ENCODE measurements at regions not wholly inside any gene's neighbourhood (a gene's known extent, or its start where the extent isn't known, plus 50 kb on each side); places are given as distances from the start of the nearest gene placed in this dataset.
"Not testable (repeated sequence)": the region's sequence is repeated elsewhere in the genome, so short reads cannot be mapped to it uniquely, and the experiment has no call there.

GRCh38 chr6:85049282-85049681 is 284.9 kb upstream of the TBX18 start (continued):
- TF ChIP-seq USF2 (CRISPR knock-in tag; IDR thresholded peaks at IDR 0.05): no peak

GRCh38 chr6:85047818-85048217 is 283.4 kb upstream of the TBX18 start:
- 0 out of 2 replicates have a peak, but pooled peaks cover 4% of the 10 kb centered on the region for H3K9me3 Mint-ChIP-seq
- ATAC-seq (no peak), DNase-seq (ENCODE audit: low spot score) (no peak)
- H3K27ac Mint-ChIP-seq: no peak overlapping the region
- TF ChIP-seq ZNF425 (CRISPR knock-in tag; conservative IDR thresholded peaks at IDR 0.05) (no peak), ARID4B (CRISPR knock-in tag; IDR thresholded peaks at IDR 0.05; ENCODE audit: borderline replicate concordance) (no peak), TEAD4 (CRISPR knock-in tag; IDR thresholded peaks at IDR 0.05) (no peak), ZNF121 (CRISPR knock-in tag; IDR thresholded peaks at IDR 0.05) (no peak), MLX (CRISPR knock-in tag; IDR thresholded peaks at IDR 0.05) (no peak), PRRX2 (CRISPR knock-in tag; IDR thresholded peaks at IDR 0.05) (no peak), ZNF532 (CRISPR knock-in tag; IDR thresholded peaks at IDR 0.05; ENCODE audit: borderline replicate concordance) (no peak), AR (CRISPR knock-in tag; IDR thresholded peaks at IDR 0.05) (no peak), ETV6 (CRISPR knock-in tag; IDR thresholded peaks at IDR 0.05) (no peak), NFE2L1 (CRISPR knock-in tag; IDR thresholded peaks at IDR 0.05) (no peak), NFYB (CRISPR knock-in tag; conservative IDR thresholded peaks at IDR 0.05; ENCODE audit: low read depth) (no peak), GRHL2 (CRISPR knock-in tag; IDR thresholded peaks at IDR 0.05; ENCODE audit: insufficient replicate concordance, severe bottlenecking) (no peak), ZBTB21 (CRISPR knock-in tag; IDR thresholded peaks at IDR 0.05; ENCODE audit: borderline replicate concordance) (no peak), ZNF671 (CRISPR knock-in tag; IDR thresholded peaks at IDR 0.05) (no peak), MYBL2 (CRISPR knock-in tag; IDR thresholded peaks at IDR 0.05) (no peak)
- H3K27me3 Mint-ChIP-seq (ENCODE audit: low read depth): no peaks in the 10 kb centered on the region
- ChIA-PET CTCF (no interaction called here), POLR2A (no interaction called here)
- H3K4me3 Mint-ChIP-seq: no peak overlapping the region
- peaks cover 13% of the 10 kb centered on the region for H3K4me1 Mint-ChIP-seq
- no peaks in the 10 kb centered on the region for H3K36me3 Mint-ChIP-seq

GRCh38 chr6:85045767-85046166 is 281.4 kb upstream of the TBX18 start:
- H3K36me3 Mint-ChIP-seq; H3K4me1 Mint-ChIP-seq; H3K27ac Mint-ChIP-seq; POLR2A ChIA-PET; H3K4me3 Mint-ChIP-seq; ATAC-seq; DNase-seq (ENCODE audit: low spot score); H3K27me3 Mint-ChIP-seq (ENCODE audit: low read depth); CTCF ChIA-PET; H3K9me3 Mint-ChIP-seq: not testable (repeated sequence)

All from WTC11 (cell line).